Lung (tissue), 11 donors: ENCODE measurements at regions not wholly inside any gene's neighbourhood (a gene's known extent, or its start where the extent isn't known, plus 50 kb on each side); places are given as distances from the start of the nearest gene placed in this dataset.

ENCODE experiments used
- ATAC-seq: fragments of 200-7000 bp; cut with Tn5 transposase; one replicate; pipeline ENCODE4 v1.9.1; 2020; ENCODE audit warnings: moderate number of reproducible peaks; ENCODE audit not compliant: insufficient read depth, low FRiP score
- DNase-seq, 3 donors: peaks; one replicate each; pipeline ENCODE4 v3.0.0-alpha.2; 2013 to 2017
- H3K27ac ChIP-seq, 2 donors: one replicate each; pipeline ENCODE4 v1.5.1; 2013; ENCODE audit warnings: mild to moderate bottlenecking in 2 of 2, moderate library complexity in 2 of 2, control low read depth in 1 of 2, inconsistent platforms in 1 of 2, low read depth in 1 of 2, low read length in 1 of 2
- H3K27me3 ChIP-seq, 3 donors: one replicate each; pipeline ENCODE4 v1.5.1; 2013; ENCODE audit warnings: low read length in 2 of 3; ENCODE audit not compliant: control insufficient read depth in 3 of 3, insufficient read depth in 3 of 3
- H3K36me3 ChIP-seq, 4 donors: one replicate each; pipeline ENCODE4 v1.5.1; 2013; ENCODE audit warnings: low read length in 4 of 4, mild to moderate bottlenecking in 1 of 4, moderate library complexity in 1 of 4; ENCODE audit not compliant: control insufficient read depth in 4 of 4, insufficient read depth in 4 of 4
- H3K4me1 ChIP-seq, 5 donors: one replicate each; pipeline ENCODE4 v1.5.1; 2013; ENCODE audit warnings: low read length in 5 of 5, mild to moderate bottlenecking in 2 of 5, moderate library complexity in 1 of 5; ENCODE audit not compliant: control insufficient read depth in 5 of 5, insufficient read depth in 5 of 5
- H3K4me3 ChIP-seq: one replicate; pipeline ENCODE4 v1.5.1; 2013; ENCODE audit warnings: mild to moderate bottlenecking, control low read depth, moderate library complexity
- H3K9ac ChIP-seq, 2 donors: one replicate each; pipeline ENCODE4 v1.5.1; 2013; ENCODE audit warnings: low read length in 2 of 2, control low read depth in 1 of 2; ENCODE audit not compliant: insufficient read depth in 1 of 2
- H3K9me3 ChIP-seq, 4 donors: one replicate each; pipeline ENCODE4 v1.5.1; 2013; ENCODE audit warnings: low read length in 3 of 4, mild to moderate bottlenecking in 1 of 4, moderate library complexity in 1 of 4; ENCODE audit not compliant: control insufficient read depth in 4 of 4, insufficient read depth in 3 of 4
- CTCF ChIP-seq: IDR thresholded peaks from 2 replicates; pipeline ENCODE4 v1.5.1; 2012; ENCODE audit warnings: mild to moderate bottlenecking; ENCODE audit errors: control extremely low read depth, extremely low read depth
- WGBS, 2 donors: extraction: QIAGEN DNeasy Blood & Tissue Kit; methylation state at CpG; one replicate each; pipeline ENCODE4 v1.1.7; 2013; 5-methylcytosine and 5-hydroxymethylcytosine counted together
- donor health status: control.
- donor health status: control.
- donor health status: Bipolar disorder and iron deficiency.
- donor health status: healthy.
- donor health status: DM: yes; HTN: yes; CAD: no.

- ATAC-seq = no peak
- no peak overlapping the region for H3K9ac ChIP-seq
Observed at GRCh38 chr2:59726228-59727120, 827.0 kb downstream of the BCL11A start.

GRCh38 chr2:59724746-59725145 is 828.7 kb downstream of the BCL11A start:
- DNase-seq = no peak
- no peaks in the 10 kb centered on the region for H3K27me3 ChIP-seq
- H3K27ac ChIP-seq = no peak overlapping the region
- no peaks in the 10 kb centered on the region for H3K36me3 ChIP-seq
- H3K4me1 ChIP-seq = no peaks in the 10 kb centered on the region
- no peak for TF ChIP-seq CTCF
- H3K9ac ChIP-seq = no peak overlapping the region
- no peak for ATAC-seq
- no peaks in the 10 kb centered on the region for H3K9me3 ChIP-seq
- 78 to 82% methylated on average over 3 of the region's 3 CpGs for WGBS, 2 donors
- no peak overlapping the region for H3K4me3 ChIP-seq

More at GRCh38 chr2:59726228-59727120, 827.0 kb downstream of the BCL11A start:
- TF ChIP-seq CTCF = no peak
- WGBS, 2 donors = 47 to 60% methylated on average over 9 of the region's 9 CpGs
- Histone ChIP-seq H3K36me3 (no peaks in the 10 kb centered on the region), H3K4me3 (no peak overlapping the region), H3K9me3 (no peaks in the 10 kb centered on the region), H3K27ac (no peak overlapping the region), H3K27me3 (no peaks in the 10 kb centered on the region), H3K4me1 (no peaks in the 10 kb centered on the region)
- DNase-seq = no peak

GRCh38 chr2:59720296-59720866 is 833.1 kb downstream of the BCL11A start:
- Histone ChIP-seq H3K27ac (no peak overlapping the region), H3K4me1 (no peaks in the 10 kb centered on the region), H3K27me3 (no peaks in the 10 kb centered on the region), H3K9me3 (no peaks in the 10 kb centered on the region), H3K36me3 (no peaks in the 10 kb centered on the region), H3K4me3 (no peak overlapping the region), H3K9ac (no peak overlapping the region)
- ATAC-seq (no peak), DNase-seq (no peak)
- WGBS, 2 donors = 91 to 98% methylated on average over 4 of the region's 4 CpGs
- no peak for TF ChIP-seq CTCF
